GM19043 (cell line): ENCODE measurements at regions not wholly inside any gene's neighbourhood (a gene's known extent, or its start where the extent isn't known, plus 50 kb on each side); places are given as distances from the start of the nearest gene placed in this dataset.
"Not testable (repeated sequence)": the region's sequence is repeated elsewhere in the genome, so short reads cannot be mapped to it uniquely, and the experiment has no call there.

Experiments
- ATAC-seq: cut with Tn5 transposase; IDR thresholded peaks from one replicate; pipeline ENCODE4 v1.9.1; 2021; ENCODE audit warnings: low read depth; ENCODE audit not compliant: unreplicated experiment

GRCh38 chr11:96681019-96681716 is 291.4 kb downstream of the JRKL start:
- no peak for ATAC-seq

GRCh38 chr11:96694338-96694737 is 304.5 kb downstream of the JRKL start:
- ATAC-seq, result no peak

GRCh38 chr11:96696731-96697130 is 306.9 kb downstream of the JRKL start:
- no peak for ATAC-seq

GRCh38 chr11:96697466-96697865 is 307.7 kb downstream of the JRKL start:
- ATAC-seq, result no peak

- ATAC-seq, result no peak
Observed at GRCh38 chr11:96704847-96705246, 315.0 kb downstream of the JRKL start.

- no peak for ATAC-seq
Observed at GRCh38 chr11:96706761-96707160, 316.9 kb downstream of the JRKL start.

GRCh38 chr11:96707273-96707672 is 317.5 kb downstream of the JRKL start:
- no peak for ATAC-seq

GRCh38 chr11:96708219-96708878 is 318.5 kb downstream of the JRKL start:
- no peak for ATAC-seq

- no peak for ATAC-seq
Observed at GRCh38 chr11:96713301-96713700, 323.5 kb downstream of the JRKL start.

GRCh38 chr11:96714689-96715088 is 324.9 kb downstream of the JRKL start:
- ATAC-seq, result no peak

GRCh38 chr11:96715208-96715607 is 325.4 kb downstream of the JRKL start:
- no peak for ATAC-seq

GRCh38 chr11:96736601-96737000 is 346.8 kb downstream of the JRKL start:
- ATAC-seq, result no peak

GRCh38 chr11:96738311-96738710 is 348.5 kb downstream of the JRKL start:
- ATAC-seq, result no peak

- no peak for ATAC-seq
Observed at GRCh38 chr11:96741068-96741467, 351.3 kb downstream of the JRKL start.

- ATAC-seq, result no peak
Observed at GRCh38 chr11:96744697-96745096, 354.9 kb downstream of the JRKL start.

GRCh38 chr11:96748639-96749370 is 359.0 kb downstream of the JRKL start:
- no peak for ATAC-seq

GRCh38 chr11:96751807-96752206 is 362.0 kb downstream of the JRKL start:
- not testable (repeated sequence) for ATAC-seq

GRCh38 chr11:96752221-96752620 is 362.4 kb downstream of the JRKL start:
- ATAC-seq, result no peak

GRCh38 chr11:96753997-96754396 is 364.2 kb downstream of the JRKL start:
- no peak for ATAC-seq

GRCh38 chr11:96755209-96755608 is 365.4 kb downstream of the JRKL start:
- no peak for ATAC-seq

GRCh38 chr11:96755752-96756151 is 365.9 kb downstream of the JRKL start:
- ATAC-seq, result no peak

- ATAC-seq, result no peak
Observed at GRCh38 chr11:96758957-96759356, 369.1 kb downstream of the JRKL start.
